ENCODE measurements at regions not wholly inside any gene's neighbourhood (a gene's known extent, or its start where the extent isn't known, plus 50 kb on each side); places are given as distances from the start of the nearest gene placed in this dataset.
A peak's percentile ranks its signal among the peaks of the same experiment; 100 is the strongest.

- Histone ChIP-seq H3K27me3 (replicated peaks; ENCODE audit: control insufficient read depth, insufficient read depth, low read length, poor library complexity, severe bottlenecking) (no peaks in the 10 kb centered on the region), H3K4me3 (ENCODE audit: insufficient read depth, low read depth, low read length, poor library complexity, severe bottlenecking) (no peak overlapping the region), H3K4me1 (ENCODE audit: control insufficient read depth, insufficient read depth, low read length, poor library complexity, severe bottlenecking) (peaks cover 29% of the 10 kb centered on the region), H3K9me3 (ENCODE audit: control insufficient read depth, low read length) (no peaks in the 10 kb centered on the region), H3K36me3 (ENCODE audit: control insufficient read depth, insufficient read depth, low read length) (no peaks in the 10 kb centered on the region), H3K27ac (ENCODE audit: insufficient read depth, low read length, poor library complexity, severe bottlenecking) (no peak overlapping the region)
- no peak for DNase-seq
Measured at GRCh38 chr14:73788701-73789551, 62.7 kb upstream of the PTGR2 start.

- peak overlapping the region; percentile 92 for H3K27ac ChIP-seq (ENCODE audit: insufficient read depth, low read length, poor library complexity, severe bottlenecking)
- H3K4me1 ChIP-seq (ENCODE audit: control insufficient read depth, insufficient read depth, low read length, poor library complexity, severe bottlenecking): peaks cover 35% of the 10 kb centered on the region
- H3K9me3 ChIP-seq (ENCODE audit: control insufficient read depth, low read length): no peaks in the 10 kb centered on the region
- peak overlapping the region; percentile 81 for H3K4me3 ChIP-seq (ENCODE audit: insufficient read depth, low read depth, low read length, poor library complexity, severe bottlenecking)
- no peaks in the 10 kb centered on the region for H3K27me3 ChIP-seq (replicated peaks; ENCODE audit: control insufficient read depth, insufficient read depth, low read length, poor library complexity, severe bottlenecking)
- H3K36me3 ChIP-seq (ENCODE audit: control insufficient read depth, insufficient read depth, low read length): no peaks in the 10 kb centered on the region
- no peak for DNase-seq
Measured at GRCh38 chr14:73788317-73788598, 63.4 kb upstream of the PTGR2 start.

- no peaks in the 10 kb centered on the region for H3K9me3 ChIP-seq (ENCODE audit: control insufficient read depth, low read length)
- no peak for DNase-seq
- H3K27me3 ChIP-seq (replicated peaks; ENCODE audit: control insufficient read depth, insufficient read depth, low read length, poor library complexity, severe bottlenecking): no peaks in the 10 kb centered on the region
- peaks cover under 1% of the 10 kb centered on the region for H3K36me3 ChIP-seq (ENCODE audit: control insufficient read depth, insufficient read depth, low read length)
- H3K4me1 ChIP-seq (ENCODE audit: control insufficient read depth, insufficient read depth, low read length, poor library complexity, severe bottlenecking): peaks cover 39% of the 10 kb centered on the region
- H3K27ac ChIP-seq (ENCODE audit: insufficient read depth, low read length, poor library complexity, severe bottlenecking): peak overlapping the region; percentile 92
- peak overlapping the region; percentile 81 for H3K4me3 ChIP-seq (ENCODE audit: insufficient read depth, low read depth, low read length, poor library complexity, severe bottlenecking)
Measured at GRCh38 chr14:73787486-73788316, 63.9 kb upstream of the PTGR2 start.

- H3K9me3 ChIP-seq (ENCODE audit: control insufficient read depth, low read length): no peaks in the 10 kb centered on the region
- H3K4me3 ChIP-seq (ENCODE audit: insufficient read depth, low read depth, low read length, poor library complexity, severe bottlenecking): peak overlapping the region; percentile 81
- peaks cover 3% of the 10 kb centered on the region for H3K36me3 ChIP-seq (ENCODE audit: control insufficient read depth, insufficient read depth, low read length)
- peaks cover 39% of the 10 kb centered on the region for H3K4me1 ChIP-seq (ENCODE audit: control insufficient read depth, insufficient read depth, low read length, poor library complexity, severe bottlenecking)
- peak; percentile 46 to 52 (median 48) for DNase-seq
- H3K27me3 ChIP-seq (replicated peaks; ENCODE audit: control insufficient read depth, insufficient read depth, low read length, poor library complexity, severe bottlenecking): no peaks in the 10 kb centered on the region
- H3K27ac ChIP-seq (ENCODE audit: insufficient read depth, low read length, poor library complexity, severe bottlenecking): peak overlapping the region; percentile 92
Measured at GRCh38 chr14:73786636-73787485, 64.8 kb upstream of the PTGR2 start.

- peak overlapping the region; percentile 92 for H3K27ac ChIP-seq (ENCODE audit: insufficient read depth, low read length, poor library complexity, severe bottlenecking)
- H3K4me3 ChIP-seq (ENCODE audit: insufficient read depth, low read depth, low read length, poor library complexity, severe bottlenecking): peak overlapping the region; percentile 81
- no peaks in the 10 kb centered on the region for H3K9me3 ChIP-seq (ENCODE audit: control insufficient read depth, low read length)
- peaks cover 39% of the 10 kb centered on the region for H3K4me1 ChIP-seq (ENCODE audit: control insufficient read depth, insufficient read depth, low read length, poor library complexity, severe bottlenecking)
- no peaks in the 10 kb centered on the region for H3K27me3 ChIP-seq (replicated peaks; ENCODE audit: control insufficient read depth, insufficient read depth, low read length, poor library complexity, severe bottlenecking)
- peaks cover 3% of the 10 kb centered on the region for H3K36me3 ChIP-seq (ENCODE audit: control insufficient read depth, insufficient read depth, low read length)
- DNase-seq: peak; percentile 45 to 52 (median 48)
Measured at GRCh38 chr14:73785834-73786635, 65.6 kb upstream of the PTGR2 start.

GRCh38 chr14:73785336-73785833 lies 66.2 kb upstream of the PTGR2 start:
- H3K4me3 ChIP-seq (ENCODE audit: insufficient read depth, low read depth, low read length, poor library complexity, severe bottlenecking): peak overlapping the region; percentile 81
- H3K27ac ChIP-seq (ENCODE audit: insufficient read depth, low read length, poor library complexity, severe bottlenecking): peak overlapping the region; percentile 92
- H3K4me1 ChIP-seq (ENCODE audit: control insufficient read depth, insufficient read depth, low read length, poor library complexity, severe bottlenecking): peaks cover 39% of the 10 kb centered on the region
- DNase-seq: no peak
- no peaks in the 10 kb centered on the region for H3K9me3 ChIP-seq (ENCODE audit: control insufficient read depth, low read length)
- H3K36me3 ChIP-seq (ENCODE audit: control insufficient read depth, insufficient read depth, low read length): peaks cover 3% of the 10 kb centered on the region
- H3K27me3 ChIP-seq (replicated peaks; ENCODE audit: control insufficient read depth, insufficient read depth, low read length, poor library complexity, severe bottlenecking): no peaks in the 10 kb centered on the region

GRCh38 chr14:73784988-73785313 lies 66.7 kb upstream of the PTGR2 start:
- Histone ChIP-seq H3K4me3 (ENCODE audit: insufficient read depth, low read depth, low read length, poor library complexity, severe bottlenecking) (peak overlapping the region; percentile 81), H3K36me3 (ENCODE audit: control insufficient read depth, insufficient read depth, low read length) (peaks cover 3% of the 10 kb centered on the region), H3K4me1 (ENCODE audit: control insufficient read depth, insufficient read depth, low read length, poor library complexity, severe bottlenecking) (peaks cover 39% of the 10 kb centered on the region), H3K27me3 (replicated peaks; ENCODE audit: control insufficient read depth, insufficient read depth, low read length, poor library complexity, severe bottlenecking) (no peaks in the 10 kb centered on the region), H3K27ac (ENCODE audit: insufficient read depth, low read length, poor library complexity, severe bottlenecking) (peak overlapping the region; percentile 92), H3K9me3 (ENCODE audit: control insufficient read depth, low read length) (no peaks in the 10 kb centered on the region)
- DNase-seq: no peak

- no peaks in the 10 kb centered on the region for H3K9me3 ChIP-seq (ENCODE audit: control insufficient read depth, low read length)
- no peak overlapping the region for H3K4me3 ChIP-seq (ENCODE audit: insufficient read depth, low read depth, low read length, poor library complexity, severe bottlenecking)
- H3K27me3 ChIP-seq (replicated peaks; ENCODE audit: control insufficient read depth, insufficient read depth, low read length, poor library complexity, severe bottlenecking): no peaks in the 10 kb centered on the region
- peak overlapping the region; percentile 92 for H3K27ac ChIP-seq (ENCODE audit: insufficient read depth, low read length, poor library complexity, severe bottlenecking)
- H3K4me1 ChIP-seq (ENCODE audit: control insufficient read depth, insufficient read depth, low read length, poor library complexity, severe bottlenecking): peaks cover 39% of the 10 kb centered on the region
- peaks cover 3% of the 10 kb centered on the region for H3K36me3 ChIP-seq (ENCODE audit: control insufficient read depth, insufficient read depth, low read length)
- no peak for DNase-seq
Measured at GRCh38 chr14:73784181-73784987, 67.2 kb upstream of the PTGR2 start.
